ENCODE measurements at regions not wholly inside any gene's neighbourhood (a gene's known extent, or its start where the extent isn't known, plus 50 kb on each side); places are given as distances from the start of the nearest gene placed in this dataset.

GRCh38 chr12:22802883-22803630 is 178.1 kb downstream of the ETNK1 start:
- Histone ChIP-seq H3K9ac (ENCODE audit: low read depth, low read length, poor library complexity, severe bottlenecking) (no peak overlapping the region), H2AFZ (ENCODE audit: low read length) (no peak overlapping the region), H4K20me1 (ENCODE audit: insufficient read depth, low read length, poor library complexity, severe bottlenecking) (no peaks in the 10 kb centered on the region), H3K4me1 (ENCODE audit: insufficient read depth, low read length, poor library complexity, severe bottlenecking) (no peaks in the 10 kb centered on the region), H3K4me3 (ENCODE audit: low read length, poor library complexity, severe bottlenecking) (no peak overlapping the region), H3K4me2 (ENCODE audit: low read depth, low read length, poor library complexity, severe bottlenecking) (no peak overlapping the region), H3K9me2 (replicated peaks; ENCODE audit: low read depth, low read length) (no peaks in the 10 kb centered on the region), H3F3A (ENCODE audit: low read depth) (no peaks in the 10 kb centered on the region), H3K27me3 (ENCODE audit: insufficient read depth, low read length, poor library complexity, severe bottlenecking) (no peaks in the 10 kb centered on the region), H3K36me3 (ENCODE audit: insufficient read depth, low read length) (no peaks in the 10 kb centered on the region), H3K79me2 (ENCODE audit: insufficient read depth, low read length) (no peaks in the 10 kb centered on the region), H3K9me3 (ENCODE audit: insufficient read depth, low read depth, low read length) (no peaks in the 10 kb centered on the region)
- TF ChIP-seq EZH2phosphoT487 (IDR thresholded peaks at IDR 0.05; ENCODE audit: borderline replicate concordance) (no peak), CTCF (conservative IDR thresholded peaks at IDR 0.05; ENCODE audit: low read length) (no peak)

GRCh38 chr12:22803725-22804124 is 178.8 kb downstream of the ETNK1 start:
- Histone ChIP-seq H3K4me3 (ENCODE audit: low read length, poor library complexity, severe bottlenecking) (no peak overlapping the region), H3K9me3 (ENCODE audit: insufficient read depth, low read depth, low read length) (no peaks in the 10 kb centered on the region), H3K27me3 (ENCODE audit: insufficient read depth, low read length, poor library complexity, severe bottlenecking) (no peaks in the 10 kb centered on the region), H3K9ac (ENCODE audit: low read depth, low read length, poor library complexity, severe bottlenecking) (no peak overlapping the region), H4K20me1 (ENCODE audit: insufficient read depth, low read length, poor library complexity, severe bottlenecking) (no peaks in the 10 kb centered on the region), H3F3A (ENCODE audit: low read depth) (no peaks in the 10 kb centered on the region), H3K36me3 (ENCODE audit: insufficient read depth, low read length) (no peaks in the 10 kb centered on the region), H3K4me1 (ENCODE audit: insufficient read depth, low read length, poor library complexity, severe bottlenecking) (no peaks in the 10 kb centered on the region), H3K4me2 (ENCODE audit: low read depth, low read length, poor library complexity, severe bottlenecking) (no peak overlapping the region), H3K9me2 (replicated peaks; ENCODE audit: low read depth, low read length) (no peaks in the 10 kb centered on the region), H2AFZ (ENCODE audit: low read length) (no peak overlapping the region), H3K79me2 (ENCODE audit: insufficient read depth, low read length) (no peaks in the 10 kb centered on the region)
- TF ChIP-seq EZH2phosphoT487 (IDR thresholded peaks at IDR 0.05; ENCODE audit: borderline replicate concordance) = no peak
- 0 out of 2 replicates have a peak, but pooled peaks have one; percentile 9 for TF ChIP-seq CTCF (conservative IDR thresholded peaks at IDR 0.05; ENCODE audit: low read length)

GRCh38 chr12:22808860-22809259 is 183.9 kb downstream of the ETNK1 start:
- Histone ChIP-seq H3K79me2 (ENCODE audit: insufficient read depth, low read length) (no peaks in the 10 kb centered on the region), H3K9me2 (replicated peaks; ENCODE audit: low read depth, low read length) (no peaks in the 10 kb centered on the region), H3K4me2 (ENCODE audit: low read depth, low read length, poor library complexity, severe bottlenecking) (no peak overlapping the region), H3K36me3 (ENCODE audit: insufficient read depth, low read length) (no peaks in the 10 kb centered on the region), H3F3A (ENCODE audit: low read depth) (no peaks in the 10 kb centered on the region), H3K4me1 (ENCODE audit: insufficient read depth, low read length, poor library complexity, severe bottlenecking) (no peaks in the 10 kb centered on the region), H2AFZ (ENCODE audit: low read length) (no peak overlapping the region), H3K27me3 (ENCODE audit: insufficient read depth, low read length, poor library complexity, severe bottlenecking) (no peaks in the 10 kb centered on the region), H4K20me1 (ENCODE audit: insufficient read depth, low read length, poor library complexity, severe bottlenecking) (no peaks in the 10 kb centered on the region), H3K9ac (ENCODE audit: low read depth, low read length, poor library complexity, severe bottlenecking) (no peak overlapping the region), H3K4me3 (ENCODE audit: low read length, poor library complexity, severe bottlenecking) (no peak overlapping the region), H3K9me3 (ENCODE audit: insufficient read depth, low read depth, low read length) (no peaks in the 10 kb centered on the region)
- TF ChIP-seq CTCF (conservative IDR thresholded peaks at IDR 0.05; ENCODE audit: low read length) (no peak), EZH2phosphoT487 (IDR thresholded peaks at IDR 0.05; ENCODE audit: borderline replicate concordance) (no peak)

All from Loucy (cell line).